ENCODE measurements at regions not wholly inside any gene's neighbourhood (a gene's known extent, or its start where the extent isn't known, plus 50 kb on each side); places are given as distances from the start of the nearest gene placed in this dataset.

DNA sequence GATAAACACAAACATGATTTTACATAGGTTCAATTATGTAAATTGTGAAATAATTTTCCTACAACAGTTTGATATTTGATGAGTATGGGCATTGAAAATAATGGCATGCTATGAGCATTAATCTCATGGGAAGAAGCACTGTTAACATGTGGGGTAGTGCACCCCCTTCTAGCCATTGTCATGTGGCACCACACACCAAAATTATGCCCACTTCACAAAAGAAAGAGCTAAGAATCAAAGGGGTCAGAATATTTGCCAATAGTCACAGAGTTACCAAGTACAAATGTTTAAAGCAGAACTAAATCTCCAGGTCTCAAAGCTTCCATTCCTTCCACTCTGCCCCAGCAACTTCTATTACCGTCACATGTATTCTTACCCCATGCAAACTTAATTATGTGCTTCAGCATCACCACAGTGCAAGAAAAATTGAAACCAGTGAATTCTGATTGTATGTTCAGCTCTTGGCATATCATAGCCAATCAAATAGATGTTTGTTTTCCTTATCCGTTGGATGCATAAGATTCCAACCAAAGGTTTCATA is 1273.8 kb downstream of the FAM181B start:
- no peak for TF ChIP-seq EZH2phosphoT487 (IDR thresholded peaks at IDR 0.05; ENCODE audit: low read depth, severe bottlenecking, unreplicated experiment)
- TF ChIP-seq, protein P1, sequence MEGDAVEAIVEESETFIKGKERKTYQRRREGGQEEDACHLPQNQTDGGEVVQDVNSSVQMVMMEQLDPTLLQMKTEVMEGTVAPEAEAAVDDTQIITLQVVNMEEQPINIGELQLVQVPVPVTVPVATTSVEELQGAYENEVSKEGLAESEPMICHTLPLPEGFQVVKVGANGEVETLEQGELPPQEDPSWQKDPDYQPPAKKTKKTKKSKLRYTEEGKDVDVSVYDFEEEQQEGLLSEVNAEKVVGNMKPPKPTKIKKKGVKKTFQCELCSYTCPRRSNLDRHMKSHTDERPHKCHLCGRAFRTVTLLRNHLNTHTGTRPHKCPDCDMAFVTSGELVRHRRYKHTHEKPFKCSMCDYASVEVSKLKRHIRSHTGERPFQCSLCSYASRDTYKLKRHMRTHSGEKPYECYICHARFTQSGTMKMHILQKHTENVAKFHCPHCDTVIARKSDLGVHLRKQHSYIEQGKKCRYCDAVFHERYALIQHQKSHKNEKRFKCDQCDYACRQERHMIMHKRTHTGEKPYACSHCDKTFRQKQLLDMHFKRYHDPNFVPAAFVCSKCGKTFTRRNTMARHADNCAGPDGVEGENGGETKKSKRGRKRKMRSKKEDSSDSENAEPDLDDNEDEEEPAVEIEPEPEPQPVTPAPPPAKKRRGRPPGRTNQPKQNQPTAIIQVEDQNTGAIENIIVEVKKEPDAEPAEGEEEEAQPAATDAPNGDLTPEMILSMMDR (IDR thresholded peaks at IDR 0.05; ENCODE audit: poor library complexity) = no peak
- TF ChIP-seq EZH2 (IDR thresholded peaks at IDR 0.05; ENCODE audit: borderline replicate concordance) = no peak
- no peak for DNase-seq (ENCODE audit: low spot score)
- Histone ChIP-seq H3K4me1 (ENCODE audit: insufficient read depth) (no peaks in the 10 kb centered on the region), H2AFZ (no peak overlapping the region), H3K27ac (no peak overlapping the region), H3K79me2 (no peaks in the 10 kb centered on the region), H3K9me3 (ENCODE audit: low read depth) (no peaks in the 10 kb centered on the region), H3K4me2 (no peak overlapping the region), H3K27me3 (no peaks in the 10 kb centered on the region), H3K4me3 (no peak overlapping the region), H3K36me3 (replicated peaks; ENCODE audit: insufficient read depth, low read depth) (no peaks in the 10 kb centered on the region), H4K20me1 (ENCODE audit: insufficient read depth, poor library complexity, severe bottlenecking) (no peaks in the 10 kb centered on the region), H3K9me2 (replicated peaks; ENCODE audit: insufficient read depth) (no peaks in the 10 kb centered on the region)
- WGBS (ENCODE audit: low lambda C conversion rate, missing lambda C conversion rate) = 91% methylated on average over 2 of the region's 2 CpGs

DNA sequence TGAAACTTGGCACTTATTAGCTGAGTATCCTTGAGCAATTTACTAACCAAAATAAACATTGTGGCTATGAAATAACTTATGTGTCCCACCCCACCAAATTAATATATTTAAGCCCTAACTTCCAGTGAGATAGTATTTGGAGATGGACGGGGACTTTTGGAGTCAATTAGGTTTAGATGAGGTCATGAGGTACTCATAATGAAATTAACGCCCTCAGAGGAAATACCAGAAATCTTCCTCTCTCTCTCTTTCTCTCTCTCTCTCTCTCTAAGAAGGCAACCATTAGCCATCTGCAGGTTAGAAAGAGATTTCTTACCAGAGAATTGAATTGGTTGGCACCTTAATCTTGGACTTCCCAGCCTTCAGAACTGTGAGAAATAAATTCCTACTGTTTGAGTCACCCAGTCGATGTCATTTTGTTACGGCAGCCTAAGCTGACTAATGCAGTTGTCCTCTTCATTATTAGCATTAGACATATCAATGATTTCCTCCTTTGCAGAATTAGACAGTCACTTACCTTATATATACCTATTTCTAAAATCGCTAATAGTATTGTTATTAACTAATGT is 1284.0 kb downstream of the FAM181B start:
- H3K4me2 ChIP-seq = no peak overlapping the region
- H3K36me3 ChIP-seq (replicated peaks; ENCODE audit: insufficient read depth, low read depth) = no peaks in the 10 kb centered on the region
- no peak overlapping the region for H2AFZ ChIP-seq
- no peak for DNase-seq (ENCODE audit: low spot score)
- H3K27ac ChIP-seq = no peak overlapping the region
- no peaks in the 10 kb centered on the region for H4K20me1 ChIP-seq (ENCODE audit: insufficient read depth, poor library complexity, severe bottlenecking)
- H3K4me3 ChIP-seq = no peak overlapping the region
- TF ChIP-seq, protein P1 (IDR thresholded peaks at IDR 0.05; ENCODE audit: poor library complexity) = no peak
- TF ChIP-seq EZH2 (IDR thresholded peaks at IDR 0.05; ENCODE audit: borderline replicate concordance) = no peak
- TF ChIP-seq EZH2phosphoT487 (IDR thresholded peaks at IDR 0.05; ENCODE audit: low read depth, severe bottlenecking, unreplicated experiment) = no peak
- no peaks in the 10 kb centered on the region for H3K79me2 ChIP-seq
- 80% methylated on average over 5 of the region's 5 CpGs for WGBS (ENCODE audit: low lambda C conversion rate, missing lambda C conversion rate)
- H3K4me1 ChIP-seq (ENCODE audit: insufficient read depth) = no peaks in the 10 kb centered on the region
- no peaks in the 10 kb centered on the region for H3K27me3 ChIP-seq
- H3K9me2 ChIP-seq (replicated peaks; ENCODE audit: insufficient read depth) = no peaks in the 10 kb centered on the region
- no peaks in the 10 kb centered on the region for H3K9me3 ChIP-seq (ENCODE audit: low read depth)

DNA sequence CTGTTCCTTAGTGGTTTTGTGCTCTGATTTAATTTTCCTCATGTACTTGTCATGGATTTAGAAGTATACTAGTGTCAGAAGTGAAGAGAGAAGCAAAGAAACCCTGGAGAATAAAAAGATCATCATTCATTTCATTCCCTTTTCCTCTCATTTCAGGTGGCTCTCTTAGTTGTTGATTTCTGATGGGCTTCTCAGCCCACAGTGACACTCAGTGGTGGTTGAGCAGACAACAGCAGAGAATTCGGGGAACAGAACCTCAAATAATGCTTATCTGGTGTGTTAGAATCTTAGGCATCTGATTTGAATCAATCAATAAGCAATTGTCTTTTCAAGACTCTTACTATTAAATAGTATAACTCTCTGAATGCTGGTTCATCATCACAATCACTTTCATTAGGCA is 1289.4 kb downstream of the FAM181B start:
- Histone ChIP-seq H2AFZ (no peak overlapping the region), H3K9me3 (ENCODE audit: low read depth) (no peaks in the 10 kb centered on the region), H3K79me2 (no peaks in the 10 kb centered on the region), H3K27me3 (no peaks in the 10 kb centered on the region), H3K4me2 (no peak overlapping the region), H3K4me3 (no peak overlapping the region), H4K20me1 (ENCODE audit: insufficient read depth, poor library complexity, severe bottlenecking) (no peaks in the 10 kb centered on the region), H3K36me3 (replicated peaks; ENCODE audit: insufficient read depth, low read depth) (no peaks in the 10 kb centered on the region), H3K27ac (no peak overlapping the region), H3K9me2 (replicated peaks; ENCODE audit: insufficient read depth) (no peaks in the 10 kb centered on the region), H3K4me1 (ENCODE audit: insufficient read depth) (no peaks in the 10 kb centered on the region)
- WGBS (ENCODE audit: low lambda C conversion rate, missing lambda C conversion rate) = 55% methylated on average over 1 of the region's 1 CpG
- DNase-seq (ENCODE audit: low spot score) = no peak
- TF ChIP-seq, protein P1 (IDR thresholded peaks at IDR 0.05; ENCODE audit: poor library complexity) = peak; percentile 43
- no peak for TF ChIP-seq EZH2phosphoT487 (IDR thresholded peaks at IDR 0.05; ENCODE audit: low read depth, severe bottlenecking, unreplicated experiment)
